Heart right ventricle (tissue), 16 donors: ENCODE measurements at regions not wholly inside any gene's neighbourhood (a gene's known extent, or its start where the extent isn't known, plus 50 kb on each side); places are given as distances from the start of the nearest gene placed in this dataset.

ENCODE experiments used
- ATAC-seq, 8 donors: fragments of 200-7000 bp; cut with Tn5 transposase; one replicate each; pipeline ENCODE4 v1.9.1; 2020; ENCODE audit warnings: mild to moderate bottlenecking in 8 of 8, moderate library complexity in 8 of 8, moderate number of reproducible peaks in 1 of 8
- DNase-seq, 2 donors: peaks; one replicate each; pipeline ENCODE4 v3.0.0-alpha.2; 2020
- H3K27ac ChIP-seq, 10 donors: fragments of 200-600 bp; sonication (generic) in 2 of 10; one replicate each; pipeline versions ENCODE4 v1.5.0 to v1.8.0; 2020 to 2022; ENCODE audit warnings: mild to moderate bottlenecking in 3 of 10
- H3K27me3 ChIP-seq, 7 donors: fragments of 200-600 bp; one replicate each; pipeline ENCODE4 v1.8.0; 2021 to 2022; ENCODE audit warnings: mild to moderate bottlenecking in 2 of 7
- H3K36me3 ChIP-seq, 9 donors: fragments of 200-600 bp; sonication (generic) in 1 of 9; one replicate each; pipeline versions ENCODE4 v1.5.0 to v1.8.0; 2020 to 2022; ENCODE audit warnings: mild to moderate bottlenecking in 2 of 9
- H3K4me1 ChIP-seq, 9 donors: fragments of 200-600 bp; sonication (generic) in 1 of 9; one replicate each; pipeline versions ENCODE4 v1.5.0 to v1.8.0; 2020 to 2022; ENCODE audit warnings: mild to moderate bottlenecking in 4 of 9
- H3K4me3 ChIP-seq, 10 donors: fragments of 200-600 bp; sonication (generic) in 2 of 10; one replicate each; pipeline versions ENCODE4 v1.5.0 to v1.8.0; 2020 to 2022; ENCODE audit warnings: mild to moderate bottlenecking in 7 of 10, moderate library complexity in 2 of 10
- H3K9me3 ChIP-seq, 11 donors: fragments of 200-600 bp in 10 of 11; sonication (generic) in 2 of 11; one replicate each; pipeline versions ENCODE4 v1.5.0 to v1.8.0; 2013 to 2022; ENCODE audit warnings: mild to moderate bottlenecking in 2 of 11, control low read depth in 1 of 11, moderate library complexity in 1 of 11
- CTCF ChIP-seq, 9 donors: fragments of 200-600 bp; sonication (generic) in 2 of 9; IDR thresholded peaks; one replicate each; pipeline versions ENCODE4 v1.5.0 to v1.8.0; 2021 to 2022; ENCODE audit warnings: antibody characterized with exemption in 9 of 9, mild to moderate bottlenecking in 5 of 9, moderate library complexity in 1 of 9
- WGBS, 2 donors: extraction: QIAGEN DNeasy Blood & Tissue Kit; methylation state at CpG; one replicate each; pipeline ENCODE4 v1.1.7; 2013; ENCODE audit warnings: inconsistent platforms in 1 of 2; 5-methylcytosine and 5-hydroxymethylcytosine counted together
- intact Hi-C, 10 donors: fragments of 100-400 bp; cut with DNase I; formaldehyde crosslinking; loops; one replicate each; pipeline versions ENCODE4 v1.11.1 to v1.14.2; 2022
- donor health status: Arrhythmogenic right ventricular cardiomyopathy.
- donor health status: ischemic (EF 13 %, LVEDD 7.1; RV severe dilation, severe dysfunction).
- donor health status: healthy with polysubstance abuse.
- donor health status: DM: no; HTN: yes; CAD: no.
- donor health status: DM: no; HTN: no; CAD: no.
- donor health status: ischemic (EF 25% LVEDD 6.9; RV normal size, moderate dysfunction).
- donor health status: ischemic (EF 25% LVEDD 5.7; RV mildly dilated, moderate dysfunction).
- donor health status: healthy.
- donor health status: DM: yes; HTN: yes; CAD: no.
- donor health status: Ischemic cardiomyopathy.
- donor health status: ischemic (EF 35%, LVEDD 5.7; RV mildly dilated, moderate dysfunction).
- donor health status: nonischemic (EF 11% LVEDD 7.7; RV severe dilation, severe dysfunction).
- donor health status: DM: yes; HTN: yes; CAD: no.
- donor health status: PGD.
- donor health status: ischemic (EF 29% LVEDD 5.4; RV normal size, mild dysfunction).
- donor health status: nonischemic (EF 23%, LVEDD 6.1; RV moderate dilation, normal function).

DNA sequence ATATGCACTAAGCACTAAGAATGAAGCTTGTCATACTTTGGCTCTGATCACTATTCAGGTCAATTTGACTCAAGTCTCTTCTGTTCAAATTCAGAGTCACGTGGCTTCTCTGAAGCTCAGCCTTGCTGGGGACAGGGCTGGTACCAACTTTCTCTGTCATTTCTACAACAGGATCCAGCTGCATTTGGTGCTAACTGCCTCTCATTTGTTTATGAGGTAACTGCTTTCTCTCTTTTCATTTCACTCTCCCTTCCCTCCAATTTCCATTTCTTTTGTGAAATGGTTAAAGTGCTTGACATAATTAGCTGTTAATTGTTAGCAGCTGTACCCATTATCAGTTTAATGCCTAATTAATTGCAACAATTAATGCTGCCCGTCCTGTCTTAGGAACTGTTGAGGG, 259.7 kb upstream of the PLET1 start:
- no peaks in the 10 kb centered on the region for H3K9me3 ChIP-seq
- 61 to 66% methylated on average over 2 of the region's 2 CpGs for WGBS, 2 donors
- no peak for TF ChIP-seq CTCF (IDR thresholded peaks at IDR 0.05)
- no peaks in the 10 kb centered on the region for H3K36me3 ChIP-seq
- no peak overlapping the region for H3K27ac ChIP-seq
- DNase-seq (no peak), ATAC-seq (no peak)
- H3K4me3 ChIP-seq: no peak overlapping the region
- intact Hi-C loops: no loop called here
- H3K27me3 ChIP-seq: no peaks in the 10 kb centered on the region
- peaks cover 5 to 33% (median 20%) of the 10 kb centered on the region in 9 donors for H3K4me1 ChIP-seq

DNA sequence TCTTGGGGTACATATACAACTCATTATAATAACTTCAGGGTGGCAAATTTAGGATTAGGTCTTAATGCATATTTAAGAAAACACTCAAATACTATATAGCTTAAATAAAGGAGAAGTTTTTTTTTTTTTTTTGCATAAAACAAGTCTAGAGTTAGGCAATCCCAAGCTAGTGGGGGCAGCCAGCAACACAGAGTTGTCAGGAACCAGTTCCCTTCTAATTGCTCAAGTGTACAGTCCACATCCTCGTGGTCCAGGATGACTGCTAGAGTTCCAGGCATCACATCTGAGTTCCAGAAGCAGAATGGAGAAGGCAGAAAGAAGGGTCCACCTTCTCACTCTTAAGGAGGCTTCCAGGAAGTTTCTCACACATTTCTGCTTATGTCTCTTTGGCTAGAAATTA, 261.9 kb upstream of the PLET1 start:
- WGBS, 2 donors: 61 to 72% methylated on average over 1 of the region's 1 CpG
- intact Hi-C loops: no loop called here
- H3K36me3 ChIP-seq: no peaks in the 10 kb centered on the region
- H3K9me3 ChIP-seq: no peaks in the 10 kb centered on the region
- no peak overlapping the region for H3K27ac ChIP-seq
- no peak for TF ChIP-seq CTCF (IDR thresholded peaks at IDR 0.05)
- ATAC-seq (no peak), DNase-seq (no peak)
- H3K4me1 ChIP-seq: peaks cover 5 to 55% (median 36%) of the 10 kb centered on the region in 9 donors
- no peak overlapping the region for H3K4me3 ChIP-seq
- H3K27me3 ChIP-seq: no peaks in the 10 kb centered on the region

GRCh38 chr11:112523031-112523430, 262.4 kb upstream of the PLET1 start:
- intact Hi-C loops: no loop called here
- WGBS, 2 donors: 52 to 53% methylated on average over 1 of the region's 1 CpG

DNA sequence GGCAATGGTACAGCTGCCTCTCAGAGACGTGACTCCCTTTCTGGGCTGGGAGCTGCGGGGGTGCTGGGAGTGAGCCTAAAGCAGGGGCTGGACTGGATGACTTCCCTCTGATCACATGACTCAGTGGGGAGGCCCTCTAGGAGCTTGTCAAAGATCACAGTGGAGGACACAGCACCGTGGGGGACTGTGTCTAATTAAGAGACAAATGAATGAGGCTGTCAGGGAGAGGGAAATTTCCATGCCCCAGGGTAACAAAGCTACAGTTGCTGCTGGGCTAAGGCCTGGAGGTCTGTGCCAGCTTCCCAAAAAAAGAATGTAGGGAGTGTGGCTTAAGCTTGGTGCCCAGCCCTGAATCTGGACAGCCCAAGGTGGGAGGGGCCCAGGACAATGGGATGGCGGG, 262.8 kb upstream of the PLET1 start:
- peak; percentile 53 to 76 (median 64) for ATAC-seq
- no peaks in the 10 kb centered on the region for H3K36me3 ChIP-seq
- no peak for TF ChIP-seq CTCF (IDR thresholded peaks at IDR 0.05)
- 31 to 33% methylated on average over 4 of the region's 4 CpGs for WGBS, 2 donors
- intact Hi-C loops: no loop called here
- H3K27ac ChIP-seq: peak overlapping the region in 4 of 10 donors; percentile 9 to 76 (median 24)
- peaks cover 5 to 56% (median 36%) of the 10 kb centered on the region in 9 donors for H3K4me1 ChIP-seq
- DNase-seq: peak; percentile 17 to 31
- H3K9me3 ChIP-seq: no peaks in the 10 kb centered on the region
- no peaks in the 10 kb centered on the region for H3K27me3 ChIP-seq
- H3K4me3 ChIP-seq: no peak overlapping the region

More at GRCh38 chr11:112523031-112523430, 262.4 kb upstream of the PLET1 start:
- ATAC-seq (no peak), DNase-seq (no peak)
- Histone ChIP-seq H3K27ac (peak overlapping the region in 2 of 10 donors; percentile 33 to 76), H3K36me3 (no peaks in the 10 kb centered on the region), H3K4me3 (no peak overlapping the region), H3K4me1 (peaks cover 5 to 56% (median 36%) of the 10 kb centered on the region in 9 donors), H3K9me3 (no peaks in the 10 kb centered on the region), H3K27me3 (no peaks in the 10 kb centered on the region)
- no peak for TF ChIP-seq CTCF (IDR thresholded peaks at IDR 0.05)
